BJ (cell line): ENCODE measurements at regions not wholly inside any gene's neighbourhood (a gene's known extent, or its start where the extent isn't known, plus 50 kb on each side); places are given as distances from the start of the nearest gene placed in this dataset.

Experiments used
- CTCF ChIA-PET: fragments of 350-600 bp; formaldehyde crosslinking; extraction: SDS; loops from one replicate; lab custom pipeline; 2021; ENCODE audit warnings: antibody characterized with exemption, inconsistent platforms; lab: Yijun Ruan, JAX
- POLR2A ChIA-PET: fragments of 300-600 bp; sonication (Branson Sonifier 250); formaldehyde crosslinking; extraction: SDS; loops from one replicate; lab custom pipeline; 2021; ENCODE audit warnings: antibody characterized with exemption; lab: Charles Lee
- DNase-seq: peaks from one replicate; pipeline ENCODE4 v3.0.0-alpha.2; 2011; ENCODE audit warnings: low read depth
- H3K27me3 ChIP-seq: 2 replicates; pipeline ENCODE4 v1.6.0; 2011; ENCODE audit warnings: low read length; ENCODE audit not compliant: control insufficient read depth, insufficient read depth
- H3K36me3 ChIP-seq: 2 replicates; pipeline ENCODE4 v1.5.1; 2011; ENCODE audit warnings: low read length; ENCODE audit not compliant: control insufficient read depth, insufficient read depth
- H3K4me3 ChIP-seq: 2 replicates; pipeline ENCODE4 v1.5.1; 2011; ENCODE audit warnings: low read depth, mild to moderate bottlenecking, control low read depth, low read length
- CTCF ChIP-seq: IDR thresholded peaks from 2 replicates; pipeline ENCODE4 v1.5.1; 2011; ENCODE audit warnings: low read depth, mild to moderate bottlenecking, control low read depth, inconsistent platforms, low read length, moderate library complexity; ENCODE audit not compliant: insufficient read depth

GRCh38 chr20:50423758-50424157, 86.4 kb upstream of the PTPN1 start:
- ChIA-PET CTCF (interaction anchor here (1.0 to 1.8 kb wide), 5 partner anchors 11 to 236 kb away, joined by 3 to 9 read pairs (median 3); no protein-coding TSS in a partner anchor), POLR2A (no interaction called here)
- Histone ChIP-seq H3K36me3 (no peaks in the 10 kb centered on the region), H3K27me3 (no peaks in the 10 kb centered on the region), H3K4me3 (no peak overlapping the region)
- no peak for TF ChIP-seq CTCF
- DNase-seq: no peak

GRCh38 chr20:50425076-50425475, 85.1 kb upstream of the PTPN1 start:
- H3K4me3 ChIP-seq: no peak overlapping the region
- CTCF ChIA-PET: interaction anchor here (1.4 kb wide), 2 partner anchors 35 to 39 kb away, joined by 3 to 4 read pairs; no protein-coding TSS in a partner anchor
- H3K27me3 ChIP-seq: no peaks in the 10 kb centered on the region
- no peaks in the 10 kb centered on the region for H3K36me3 ChIP-seq
- no peak for DNase-seq
- POLR2A ChIA-PET: no interaction called here
- TF ChIP-seq CTCF: no peak

GRCh38 chr20:50426866-50427718, 83.1 kb upstream of the PTPN1 start:
- DNase-seq: no peak
- H3K36me3 ChIP-seq: no peaks in the 10 kb centered on the region
- no peak for TF ChIP-seq CTCF
- CTCF ChIA-PET: no interaction called here
- no peak overlapping the region for H3K4me3 ChIP-seq
- POLR2A ChIA-PET: interaction anchor here (0.7 kb wide), 2 partner anchors 86 to 197 kb away, joined by 3 to 5 read pairs; no protein-coding TSS in a partner anchor
- H3K27me3 ChIP-seq: no peaks in the 10 kb centered on the region

GRCh38 chr20:50427719-50428083, 82.5 kb upstream of the PTPN1 start:
- Histone ChIP-seq H3K4me3 (no peak overlapping the region), H3K27me3 (no peaks in the 10 kb centered on the region), H3K36me3 (no peaks in the 10 kb centered on the region)
- TF ChIP-seq CTCF: no peak
- POLR2A ChIA-PET: no interaction called here
- no peak for DNase-seq
- CTCF ChIA-PET: no interaction called here

GRCh38 chr20:50428097-50428828, 81.9 kb upstream of the PTPN1 start:
- CTCF ChIA-PET: interaction anchor here (1.1 kb wide), 1 partner anchor 243 kb away, joined by 3 read pairs; no protein-coding TSS in a partner anchor
- DNase-seq: no peak
- Histone ChIP-seq H3K4me3 (no peak overlapping the region), H3K36me3 (no peaks in the 10 kb centered on the region), H3K27me3 (no peaks in the 10 kb centered on the region)
- no peak for TF ChIP-seq CTCF
- POLR2A ChIA-PET: no interaction called here
